Dendritic cell treated with granulocyte-macrophage colony-stimulating factor and Interleukin-4, amounts not matched to agents 40 ng/mL and 50 ng/mL, for 4 days (primary cell): ENCODE measurements at regions not wholly inside any gene's neighbourhood (a gene's known extent, or its start where the extent isn't known, plus 50 kb on each side); places are given as distances from the start of the nearest gene placed in this dataset.
"Not testable (repeated sequence)": the region's sequence is repeated elsewhere in the genome, so short reads cannot be mapped to it uniquely, and the experiment has no call there.

ENCODE experiments used
- H3K27ac Mint-ChIP-seq: one replicate; pipeline ENCODE4 v1.8.0; 2022; ENCODE audit warnings: mild to moderate bottlenecking, mixed read lengths
- H3K27me3 Mint-ChIP-seq: one replicate; pipeline ENCODE4 v1.8.0; 2022; ENCODE audit warnings: mild to moderate bottlenecking, mixed read lengths
- H3K36me3 Mint-ChIP-seq: one replicate; pipeline ENCODE4 v1.8.0; 2022; ENCODE audit warnings: low read depth, mixed read lengths
- H3K4me1 Mint-ChIP-seq: one replicate; pipeline ENCODE4 v1.8.0; 2022; ENCODE audit warnings: low read depth, mixed read lengths
- H3K4me3 Mint-ChIP-seq: one replicate; pipeline ENCODE4 v1.8.0; 2022; ENCODE audit warnings: mild to moderate bottlenecking, moderate library complexity, mixed read lengths
- H3K9me3 Mint-ChIP-seq: one replicate; pipeline ENCODE4 v1.8.0; 2022; ENCODE audit warnings: mixed read lengths
- intact Hi-C: fragments of 100-400 bp; cut with micrococcal nuclease; formaldehyde crosslinking; loops from one replicate; pipeline ENCODE4 v1.15.0; 2022

DNA sequence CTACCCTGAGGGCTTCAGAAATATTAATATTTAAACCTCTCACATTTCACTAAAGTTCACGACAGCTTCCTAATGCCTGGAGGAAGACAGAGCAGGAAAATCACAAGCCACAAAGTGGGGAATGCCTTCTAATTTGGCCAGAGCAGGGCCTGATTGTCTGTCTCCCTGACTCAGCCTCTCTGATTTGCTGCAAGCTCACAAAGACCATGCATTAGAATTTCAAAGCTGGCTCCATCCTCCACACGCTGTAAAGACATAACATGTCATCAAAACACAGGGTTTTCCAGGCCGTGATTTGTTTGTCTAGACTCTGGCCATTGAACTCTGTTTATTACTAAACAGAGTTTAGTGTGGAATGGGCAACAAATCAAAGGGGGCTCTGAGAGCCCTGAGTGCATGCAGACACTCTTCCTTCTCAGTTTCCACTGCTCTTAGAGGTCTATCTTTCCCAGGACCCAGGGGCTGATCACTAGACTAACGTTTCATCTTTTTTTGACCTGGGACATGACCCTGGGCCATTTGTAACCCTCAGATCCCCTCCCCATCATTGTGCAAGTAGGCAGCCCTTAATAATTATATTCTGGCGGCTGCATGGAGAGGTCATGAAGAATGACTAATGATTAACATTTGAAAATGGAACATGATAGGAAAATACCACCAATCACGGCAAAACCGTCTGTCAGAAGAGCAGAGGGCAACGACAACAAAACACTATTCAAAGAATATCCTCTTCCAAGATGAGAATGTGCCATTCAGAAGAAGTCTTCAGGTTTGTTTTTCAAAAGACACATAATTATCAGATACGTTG, 140.2 kb downstream of the ENC1 start:
- no peak overlapping the region for H3K4me3 Mint-ChIP-seq
- no peaks in the 10 kb centered on the region for H3K36me3 Mint-ChIP-seq
- no peaks in the 10 kb centered on the region for H3K4me1 Mint-ChIP-seq
- no peak overlapping the region for H3K27ac Mint-ChIP-seq
- intact Hi-C loops = no loop called here
- H3K9me3 Mint-ChIP-seq = no peaks in the 10 kb centered on the region
- H3K27me3 Mint-ChIP-seq = no peaks in the 10 kb centered on the region

DNA sequence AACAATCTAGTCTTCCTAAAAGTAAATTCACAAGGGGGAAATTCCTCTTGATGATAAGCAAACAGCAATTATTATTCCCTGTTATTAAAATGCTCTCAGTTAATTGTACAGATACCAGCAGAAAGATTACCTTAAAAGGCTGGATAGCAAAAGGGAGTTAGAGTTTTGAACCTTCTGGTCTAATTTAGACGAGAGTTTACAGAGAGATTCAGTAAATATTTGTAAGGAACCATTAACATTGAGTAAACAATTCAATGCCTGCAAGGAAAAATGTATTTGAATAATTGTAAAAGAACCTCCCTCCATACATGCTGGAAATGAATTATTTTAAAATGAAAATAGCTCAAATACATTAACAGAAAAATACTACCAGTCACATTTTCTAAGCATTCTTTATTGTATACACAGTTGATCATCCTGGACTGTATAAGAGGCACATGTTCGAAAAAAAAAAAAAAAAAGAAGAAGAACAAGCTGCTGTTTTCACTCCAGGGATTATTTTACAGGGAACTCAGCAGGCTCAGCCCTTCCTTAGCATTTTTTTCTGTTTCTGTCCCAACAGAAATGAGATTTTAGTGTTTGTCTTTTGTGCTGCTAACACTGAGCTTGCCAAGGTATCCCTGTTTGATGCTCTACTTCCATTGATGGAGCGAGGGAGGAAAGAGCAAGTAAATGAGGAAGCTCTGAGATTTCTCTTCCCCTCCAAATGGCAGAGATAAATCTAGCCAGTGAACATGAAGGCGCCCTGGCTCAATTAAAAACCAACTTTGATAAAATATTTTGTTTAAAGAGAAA, 141.1 kb downstream of the ENC1 start:
- Mint-ChIP-seq H3K4me1 (no peaks in the 10 kb centered on the region), H3K27me3 (no peaks in the 10 kb centered on the region), H3K27ac (no peak overlapping the region), H3K9me3 (no peaks in the 10 kb centered on the region), H3K4me3 (no peak overlapping the region), H3K36me3 (no peaks in the 10 kb centered on the region)
- intact Hi-C loops = no loop called here

DNA sequence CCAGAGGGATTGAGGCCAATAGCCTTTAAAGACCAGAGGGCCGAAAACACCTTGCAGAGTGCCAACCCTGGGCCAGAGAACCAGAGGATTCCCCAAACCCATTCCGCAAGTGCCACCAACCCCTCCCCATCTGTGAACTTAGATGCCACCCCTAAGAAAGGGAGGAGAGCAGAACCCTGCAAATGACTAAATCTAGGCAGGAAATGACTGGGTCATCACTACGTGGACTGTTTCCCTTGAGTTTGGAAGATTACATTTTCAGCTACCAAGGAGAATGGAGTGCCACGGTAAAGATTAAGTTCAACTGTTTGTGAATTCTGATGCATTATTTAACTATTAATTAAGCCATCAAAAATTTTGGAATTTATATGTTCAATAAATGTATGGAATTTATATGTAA, 142.8 kb downstream of the ENC1 start:
- no peaks in the 10 kb centered on the region for H3K4me1 Mint-ChIP-seq
- H3K27me3 Mint-ChIP-seq = peaks cover 2% of the 10 kb centered on the region
- H3K9me3 Mint-ChIP-seq = no peaks in the 10 kb centered on the region
- H3K36me3 Mint-ChIP-seq = no peaks in the 10 kb centered on the region
- intact Hi-C loops = no loop called here
- H3K4me3 Mint-ChIP-seq = no peak overlapping the region
- no peak overlapping the region for H3K27ac Mint-ChIP-seq

DNA sequence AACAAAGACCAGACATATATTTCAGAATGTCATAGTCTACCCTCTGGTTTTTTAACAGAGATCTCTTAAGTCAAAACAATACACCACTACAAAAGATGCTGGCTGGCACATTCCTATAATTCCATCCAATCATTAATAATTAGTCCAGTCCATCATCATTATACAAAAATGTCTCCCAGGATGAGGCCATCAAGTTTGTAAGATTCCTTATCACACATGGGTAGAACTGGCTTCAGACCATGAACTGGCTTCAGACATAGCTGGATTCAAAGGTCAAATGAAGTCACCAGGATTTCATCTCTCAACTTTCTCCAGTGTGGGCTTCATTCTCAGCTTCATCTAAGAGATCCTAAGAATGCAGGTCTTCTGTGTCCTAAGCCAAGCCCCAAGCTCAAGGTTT, 147.1 kb downstream of the ENC1 start:
- Mint-ChIP-seq H3K27ac (no peak overlapping the region), H3K27me3 (peaks cover 2% of the 10 kb centered on the region), H3K4me3 (no peak overlapping the region), H3K36me3 (no peaks in the 10 kb centered on the region), H3K4me1 (peaks cover 12% of the 10 kb centered on the region), H3K9me3 (no peaks in the 10 kb centered on the region)
- intact Hi-C loops = no loop called here

DNA sequence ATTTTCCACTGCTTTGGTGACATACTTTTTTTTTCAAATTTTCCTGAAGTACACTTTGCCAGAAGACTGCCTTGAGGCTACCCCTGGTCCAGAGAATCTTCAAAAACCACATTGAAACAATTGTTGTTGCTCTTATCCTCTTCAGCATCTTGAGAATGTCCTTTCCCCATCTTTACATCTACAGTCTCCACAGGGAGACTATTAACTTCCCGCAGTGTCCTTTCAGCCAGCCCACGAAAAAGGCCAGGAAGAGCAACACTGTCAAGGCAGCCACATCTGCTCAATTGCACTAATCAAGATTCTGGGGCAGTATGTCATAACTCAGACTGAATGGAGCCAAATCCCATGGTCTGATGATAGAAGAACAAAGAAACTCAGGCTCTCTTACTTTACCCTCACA, 148.3 kb downstream of the ENC1 start:
- peaks cover 12% of the 10 kb centered on the region for H3K4me1 Mint-ChIP-seq
- peaks cover 2% of the 10 kb centered on the region for H3K27me3 Mint-ChIP-seq
- no peaks in the 10 kb centered on the region for H3K36me3 Mint-ChIP-seq
- no peaks in the 10 kb centered on the region for H3K9me3 Mint-ChIP-seq
- no peak overlapping the region for H3K27ac Mint-ChIP-seq
- H3K4me3 Mint-ChIP-seq = no peak overlapping the region
- intact Hi-C loops = no loop called here

DNA sequence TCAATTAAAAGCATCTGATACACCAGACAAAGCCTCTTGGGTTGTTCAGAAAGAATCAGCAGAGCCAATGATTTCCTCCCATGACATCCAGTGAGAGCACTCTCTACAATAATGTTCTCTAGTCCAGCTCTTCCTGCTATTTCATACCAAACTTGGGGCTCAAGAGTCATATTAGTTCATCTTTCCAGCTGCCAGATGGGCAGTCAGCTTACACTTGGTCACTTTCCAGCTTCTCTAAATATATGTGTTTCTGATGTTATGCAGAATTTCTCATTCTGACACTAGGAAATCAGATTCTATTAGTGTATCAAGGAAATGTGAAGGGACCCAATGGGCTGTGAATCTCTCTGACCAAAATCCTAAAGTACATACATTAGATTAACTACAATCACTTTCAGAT, 148.9 kb downstream of the ENC1 start:
- Mint-ChIP-seq H3K36me3 (no peaks in the 10 kb centered on the region), H3K4me1 (peaks cover 12% of the 10 kb centered on the region), H3K27ac (no peak overlapping the region), H3K27me3 (peaks cover 2% of the 10 kb centered on the region), H3K9me3 (no peaks in the 10 kb centered on the region), H3K4me3 (no peak overlapping the region)
- intact Hi-C loops = no loop called here

DNA sequence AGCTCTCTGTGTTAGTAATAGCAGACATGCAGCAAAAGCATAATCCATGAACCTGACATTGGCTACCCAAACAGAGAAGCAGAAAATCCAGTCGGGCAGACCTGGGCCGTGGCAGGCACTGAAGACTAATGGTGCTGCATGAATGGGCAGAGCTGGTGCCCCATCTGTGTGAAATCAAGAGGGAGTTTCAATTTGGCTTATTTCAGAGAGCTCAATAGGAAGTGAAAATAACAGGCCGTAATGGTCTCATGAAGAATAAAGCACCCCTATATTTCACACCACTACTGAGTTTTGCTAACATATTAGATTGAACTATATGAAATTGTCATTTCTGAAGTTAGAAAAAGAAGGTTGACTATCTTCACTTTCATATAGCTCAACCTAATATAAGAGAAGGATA, 149.7 kb downstream of the ENC1 start:
- no peak overlapping the region for H3K4me3 Mint-ChIP-seq
- no peaks in the 10 kb centered on the region for H3K36me3 Mint-ChIP-seq
- intact Hi-C loops = no loop called here
- no peaks in the 10 kb centered on the region for H3K9me3 Mint-ChIP-seq
- peaks cover 12% of the 10 kb centered on the region for H3K4me1 Mint-ChIP-seq
- H3K27ac Mint-ChIP-seq = no peak overlapping the region
- H3K27me3 Mint-ChIP-seq = peaks cover 2% of the 10 kb centered on the region

DNA sequence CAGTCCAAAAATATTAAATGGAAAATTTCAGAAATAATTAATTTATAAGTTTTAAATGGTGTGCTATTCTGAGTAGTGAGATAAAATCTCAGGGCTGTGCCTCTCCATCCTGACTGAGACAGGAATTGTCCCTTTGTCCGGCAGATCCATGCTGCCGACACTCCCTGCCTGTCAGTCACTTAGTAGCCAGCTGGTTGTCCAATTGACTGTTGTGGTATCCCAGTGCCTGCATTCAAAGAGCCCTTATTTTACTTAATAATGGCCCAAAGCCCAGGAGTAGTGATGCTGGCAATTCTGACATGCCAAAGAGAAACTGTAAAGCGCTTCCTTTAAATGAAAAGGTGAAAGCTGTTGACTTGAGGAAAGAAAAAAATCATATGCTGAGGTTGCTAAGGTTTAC, 157.5 kb downstream of the ENC1 start:
- Mint-ChIP-seq H3K4me1 (no peaks in the 10 kb centered on the region), H3K4me3 (no peak overlapping the region), H3K27ac (no peak overlapping the region)

DNA sequence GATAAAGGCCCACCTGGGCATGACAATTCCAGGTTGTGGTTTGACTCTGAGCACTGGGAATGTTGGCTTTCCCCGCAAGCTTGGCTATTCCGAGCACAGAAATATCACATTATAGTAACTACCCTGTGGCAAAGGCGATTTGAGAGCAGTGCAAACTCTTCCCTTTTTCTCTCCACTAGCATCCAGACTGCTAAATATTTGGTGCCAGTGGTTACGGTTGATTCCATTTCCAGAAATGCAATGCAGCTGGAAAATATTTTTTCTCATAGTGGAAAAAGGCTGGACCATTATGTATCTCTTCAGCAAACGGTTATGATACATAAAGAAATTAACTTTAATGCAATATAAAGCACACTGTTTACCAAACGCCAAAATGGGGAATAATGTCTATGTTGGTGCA, 158.0 kb downstream of the ENC1 start:
- intact Hi-C loops = no loop called here
- no peaks in the 10 kb centered on the region for H3K36me3 Mint-ChIP-seq
- no peak overlapping the region for H3K27ac Mint-ChIP-seq
- no peaks in the 10 kb centered on the region for H3K4me1 Mint-ChIP-seq
- H3K4me3 Mint-ChIP-seq = no peak overlapping the region
- H3K27me3 Mint-ChIP-seq = no peaks in the 10 kb centered on the region
- H3K9me3 Mint-ChIP-seq = no peaks in the 10 kb centered on the region

More for the DNA sequence above, 157.5 kb downstream of the ENC1 start:
- intact Hi-C loops = no loop called here
- no peaks in the 10 kb centered on the region for H3K36me3 Mint-ChIP-seq
- H3K27me3 Mint-ChIP-seq = no peaks in the 10 kb centered on the region
- no peaks in the 10 kb centered on the region for H3K9me3 Mint-ChIP-seq

DNA sequence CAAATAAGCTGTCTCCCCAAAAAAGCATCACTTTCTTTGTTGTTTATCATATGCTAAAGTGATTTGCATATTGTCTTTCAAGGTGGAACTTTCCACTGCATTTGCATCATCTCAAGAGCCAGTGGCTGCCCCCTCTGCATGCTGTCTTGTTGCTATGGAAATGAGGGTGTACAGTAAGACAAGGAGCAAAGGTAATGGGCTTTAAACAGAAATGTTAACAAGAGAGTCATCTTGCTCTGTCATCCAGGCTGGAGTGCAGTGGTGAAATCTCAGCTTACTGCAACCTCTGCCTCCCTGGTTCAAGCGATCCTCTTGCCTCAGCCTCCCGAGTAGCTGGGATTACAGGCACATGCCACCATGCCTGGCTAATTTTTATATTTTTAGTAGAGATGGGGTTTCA, 159.2 kb downstream of the ENC1 start:
- H3K4me1 Mint-ChIP-seq, H3K36me3 Mint-ChIP-seq, H3K27ac Mint-ChIP-seq, H3K4me3 Mint-ChIP-seq, H3K9me3 Mint-ChIP-seq, intact Hi-C loops, H3K27me3 Mint-ChIP-seq: not testable (repeated sequence)

DNA sequence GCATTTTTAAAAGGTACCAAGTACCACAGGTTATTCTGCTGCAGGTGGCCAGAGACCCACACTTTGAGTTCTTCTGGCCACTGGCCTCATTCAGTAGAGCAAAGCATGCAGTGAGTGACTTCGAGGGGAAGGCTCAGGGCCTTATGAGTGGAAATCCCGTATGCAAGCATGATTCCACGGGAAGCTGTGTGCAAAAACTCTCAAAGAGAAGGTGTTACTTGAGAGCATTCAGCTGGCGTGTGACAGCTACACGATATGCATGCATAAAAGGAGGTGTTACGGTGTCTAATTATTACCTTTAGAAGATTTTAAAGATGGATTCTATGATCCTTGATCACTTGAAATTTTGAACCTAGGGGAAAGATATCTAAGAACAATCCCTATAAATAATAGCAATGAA, 160.3 kb downstream of the ENC1 start:
- Mint-ChIP-seq H3K27me3 (no peaks in the 10 kb centered on the region), H3K4me3 (no peak overlapping the region), H3K36me3 (no peaks in the 10 kb centered on the region), H3K9me3 (no peaks in the 10 kb centered on the region), H3K4me1 (no peaks in the 10 kb centered on the region), H3K27ac (no peak overlapping the region)
- intact Hi-C loops = no loop called here

DNA sequence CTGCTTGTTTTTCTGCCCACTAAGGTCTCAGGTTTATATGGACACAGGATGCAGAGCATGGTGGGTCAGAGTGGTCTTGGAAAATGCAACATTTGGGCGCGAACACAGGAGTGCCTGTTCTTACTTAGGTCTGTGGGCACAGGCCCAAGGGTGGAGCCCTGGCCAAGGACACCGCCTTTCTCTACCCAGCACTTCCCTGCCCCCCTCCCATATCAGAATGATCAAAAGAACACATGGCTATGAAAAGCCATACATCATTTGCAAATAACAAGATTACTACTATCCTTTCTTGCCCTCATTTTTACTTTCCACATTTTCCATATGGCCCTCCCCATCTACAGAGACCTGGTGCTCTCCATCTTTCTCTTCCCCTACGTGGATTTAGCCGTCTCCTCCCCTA, 162.2 kb downstream of the ENC1 start:
- Mint-ChIP-seq H3K9me3 (no peaks in the 10 kb centered on the region), H3K27ac (no peak overlapping the region), H3K27me3 (no peaks in the 10 kb centered on the region), H3K36me3 (no peaks in the 10 kb centered on the region), H3K4me3 (no peak overlapping the region), H3K4me1 (no peaks in the 10 kb centered on the region)
- intact Hi-C loops = no loop called here

DNA sequence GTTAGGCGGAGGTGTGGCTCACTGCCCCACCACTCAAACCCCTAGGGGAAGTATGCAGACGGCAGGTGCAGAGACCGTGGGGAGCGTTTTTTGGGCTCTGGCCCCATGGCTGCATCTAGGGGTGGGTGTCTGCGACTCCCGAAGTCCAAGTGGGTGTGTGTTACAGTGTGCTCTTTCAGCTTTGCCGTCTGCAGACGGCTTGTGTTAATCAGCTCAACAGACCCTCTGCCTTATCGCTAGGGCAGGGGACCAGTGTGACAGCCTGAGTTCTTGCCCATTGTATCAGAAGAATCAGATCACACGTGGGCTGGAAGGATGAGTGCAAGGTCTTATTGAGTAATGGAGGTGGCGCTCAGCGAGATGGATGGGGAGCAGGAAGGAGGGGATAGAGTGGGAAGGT, 162.8 kb downstream of the ENC1 start:
- no peaks in the 10 kb centered on the region for H3K36me3 Mint-ChIP-seq
- intact Hi-C loops = no loop called here
- no peak overlapping the region for H3K27ac Mint-ChIP-seq
- H3K27me3 Mint-ChIP-seq = no peaks in the 10 kb centered on the region
- H3K4me3 Mint-ChIP-seq = no peak overlapping the region
- H3K4me1 Mint-ChIP-seq = no peaks in the 10 kb centered on the region
- H3K9me3 Mint-ChIP-seq = no peaks in the 10 kb centered on the region

DNA sequence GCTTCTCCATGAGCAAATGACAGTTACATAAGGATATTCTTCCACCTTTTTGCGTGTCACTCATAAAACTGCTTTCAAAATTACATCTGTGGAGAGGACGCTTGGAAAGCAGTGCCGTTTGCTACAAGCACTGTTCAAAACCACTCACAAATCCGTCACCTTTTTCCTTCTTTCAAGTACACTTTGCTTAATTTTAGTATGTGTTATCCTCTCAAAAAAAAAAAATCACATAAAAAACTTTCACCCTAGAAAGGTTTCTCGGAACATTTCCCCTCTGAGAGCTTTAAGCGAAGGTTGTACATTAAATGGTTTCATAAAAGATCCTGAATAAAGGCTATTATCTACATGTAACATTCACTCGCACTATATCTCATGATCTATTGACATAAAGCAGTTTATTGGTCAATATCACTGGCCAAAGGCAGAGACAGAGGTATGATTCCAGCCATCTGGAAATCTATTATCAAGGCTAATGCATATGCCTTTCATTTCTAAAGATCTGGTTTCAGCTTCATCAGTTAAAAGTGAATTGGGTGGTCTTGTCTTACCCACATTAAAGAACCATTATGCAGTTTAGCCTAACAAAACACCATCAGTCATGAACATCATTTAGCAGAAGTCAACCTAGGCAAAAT, 163.6 kb downstream of the ENC1 start:
- no peaks in the 10 kb centered on the region for H3K27me3 Mint-ChIP-seq
- H3K4me3 Mint-ChIP-seq = no peak overlapping the region
- H3K4me1 Mint-ChIP-seq = no peaks in the 10 kb centered on the region
- no peak overlapping the region for H3K27ac Mint-ChIP-seq
- no peaks in the 10 kb centered on the region for H3K9me3 Mint-ChIP-seq
- intact Hi-C loops = no loop called here
- H3K36me3 Mint-ChIP-seq = no peaks in the 10 kb centered on the region
